ENCODE measurements at regions not wholly inside any gene's neighbourhood (a gene's known extent, or its start where the extent isn't known, plus 50 kb on each side); places are given as distances from the start of the nearest gene placed in this dataset.

GRCh38 chr12:83920821-83921547 lies 991.6 kb downstream of the SLC6A15 start (continued):
- no peak for TF ChIP-seq TCF12 (IDR thresholded peaks at IDR 0.05; ENCODE audit: low read depth, low read length)
- TF ChIP-seq, protein P1, sequence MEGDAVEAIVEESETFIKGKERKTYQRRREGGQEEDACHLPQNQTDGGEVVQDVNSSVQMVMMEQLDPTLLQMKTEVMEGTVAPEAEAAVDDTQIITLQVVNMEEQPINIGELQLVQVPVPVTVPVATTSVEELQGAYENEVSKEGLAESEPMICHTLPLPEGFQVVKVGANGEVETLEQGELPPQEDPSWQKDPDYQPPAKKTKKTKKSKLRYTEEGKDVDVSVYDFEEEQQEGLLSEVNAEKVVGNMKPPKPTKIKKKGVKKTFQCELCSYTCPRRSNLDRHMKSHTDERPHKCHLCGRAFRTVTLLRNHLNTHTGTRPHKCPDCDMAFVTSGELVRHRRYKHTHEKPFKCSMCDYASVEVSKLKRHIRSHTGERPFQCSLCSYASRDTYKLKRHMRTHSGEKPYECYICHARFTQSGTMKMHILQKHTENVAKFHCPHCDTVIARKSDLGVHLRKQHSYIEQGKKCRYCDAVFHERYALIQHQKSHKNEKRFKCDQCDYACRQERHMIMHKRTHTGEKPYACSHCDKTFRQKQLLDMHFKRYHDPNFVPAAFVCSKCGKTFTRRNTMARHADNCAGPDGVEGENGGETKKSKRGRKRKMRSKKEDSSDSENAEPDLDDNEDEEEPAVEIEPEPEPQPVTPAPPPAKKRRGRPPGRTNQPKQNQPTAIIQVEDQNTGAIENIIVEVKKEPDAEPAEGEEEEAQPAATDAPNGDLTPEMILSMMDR (IDR thresholded peaks at IDR 0.05; ENCODE audit: control extremely low read depth in 1 of 3, insufficient read depth in 1 of 3, low read depth in 1 of 3, low read length in 3 of 3) = no peak
- no peak for TF ChIP-seq POLR2AphosphoS5 (IDR thresholded peaks at IDR 0.05; ENCODE audit: low read depth, low read length)
- no peak for TF ChIP-seq TAF1 (IDR thresholded peaks at IDR 0.05; ENCODE audit: low read depth, low read length)
- no peak for TF ChIP-seq SP2 (IDR thresholded peaks at IDR 0.05; ENCODE audit: low read length)

Data from H1 (cell line).